ENCODE measurements at regions not wholly inside any gene's neighbourhood (a gene's known extent, or its start where the extent isn't known, plus 50 kb on each side); places are given as distances from the start of the nearest gene placed in this dataset.
A peak's percentile ranks its signal among the peaks of the same experiment; 100 is the strongest.

- no peak for TF ChIP-seq CTCF (IDR thresholded peaks at IDR 0.05; ENCODE audit: unreplicated experiment in 3 of 3)
- Mint-ChIP-seq H3K9me3 (peaks cover 4% of the 10 kb centered on the region), H3K36me3 (ENCODE audit: low read depth) (no peaks in the 10 kb centered on the region), H3K27ac (no peak overlapping the region), H3K4me3 (no peak overlapping the region), H3K27me3 (ENCODE audit: low read depth) (no peaks in the 10 kb centered on the region), H3K4me1 (no peaks in the 10 kb centered on the region)
Measured at GRCh38 chr3:105013657-105014056, 353.1 kb upstream of the ALCAM start.

DNA sequence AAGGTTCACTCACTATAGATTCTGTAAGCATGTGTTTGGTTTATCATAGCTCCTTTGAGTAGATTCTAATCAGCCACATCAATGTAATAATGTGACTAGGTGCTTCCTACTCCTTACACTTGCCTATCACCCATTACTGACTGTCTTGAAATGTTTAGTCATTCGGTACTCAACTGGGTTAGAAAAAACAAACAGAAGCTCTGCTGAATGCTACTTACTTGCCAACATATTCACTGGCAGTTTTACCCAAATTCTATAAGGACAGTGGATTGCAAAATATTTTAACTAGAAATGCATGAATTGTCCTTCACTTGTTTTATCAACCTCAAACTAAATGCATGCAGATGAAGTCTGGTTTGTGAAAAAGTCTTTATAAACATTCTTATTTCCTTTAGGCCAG, 352.1 kb upstream of the ALCAM start:
- no peaks in the 10 kb centered on the region for H3K9me3 Mint-ChIP-seq
- H3K27me3 Mint-ChIP-seq (ENCODE audit: low read depth): no peaks in the 10 kb centered on the region
- no peak overlapping the region for H3K27ac Mint-ChIP-seq
- H3K36me3 Mint-ChIP-seq (ENCODE audit: low read depth): no peaks in the 10 kb centered on the region
- no peak for TF ChIP-seq CTCF (IDR thresholded peaks at IDR 0.05; ENCODE audit: unreplicated experiment in 3 of 3)
- H3K4me3 Mint-ChIP-seq: no peak overlapping the region
- H3K4me1 Mint-ChIP-seq: no peaks in the 10 kb centered on the region

- H3K4me3 Mint-ChIP-seq: no peak overlapping the region
- no peaks in the 10 kb centered on the region for H3K4me1 Mint-ChIP-seq
- H3K27ac Mint-ChIP-seq: no peak overlapping the region
- no peaks in the 10 kb centered on the region for H3K36me3 Mint-ChIP-seq (ENCODE audit: low read depth)
- H3K27me3 Mint-ChIP-seq (ENCODE audit: low read depth): no peaks in the 10 kb centered on the region
- no peak for TF ChIP-seq CTCF (IDR thresholded peaks at IDR 0.05; ENCODE audit: unreplicated experiment in 3 of 3)
- H3K9me3 Mint-ChIP-seq: no peaks in the 10 kb centered on the region
Measured at GRCh38 chr3:105022813-105023212, 343.9 kb upstream of the ALCAM start.

- TF ChIP-seq CTCF (IDR thresholded peaks at IDR 0.05; ENCODE audit: unreplicated experiment in 3 of 3): no peak
- no peaks in the 10 kb centered on the region for H3K27me3 Mint-ChIP-seq (ENCODE audit: low read depth)
- H3K36me3 Mint-ChIP-seq (ENCODE audit: low read depth): no peaks in the 10 kb centered on the region
- H3K4me3 Mint-ChIP-seq: no peak overlapping the region
- no peaks in the 10 kb centered on the region for H3K4me1 Mint-ChIP-seq
- no peak overlapping the region for H3K27ac Mint-ChIP-seq
- no peaks in the 10 kb centered on the region for H3K9me3 Mint-ChIP-seq
Measured at GRCh38 chr3:105030211-105030610, 336.5 kb upstream of the ALCAM start.

DNA sequence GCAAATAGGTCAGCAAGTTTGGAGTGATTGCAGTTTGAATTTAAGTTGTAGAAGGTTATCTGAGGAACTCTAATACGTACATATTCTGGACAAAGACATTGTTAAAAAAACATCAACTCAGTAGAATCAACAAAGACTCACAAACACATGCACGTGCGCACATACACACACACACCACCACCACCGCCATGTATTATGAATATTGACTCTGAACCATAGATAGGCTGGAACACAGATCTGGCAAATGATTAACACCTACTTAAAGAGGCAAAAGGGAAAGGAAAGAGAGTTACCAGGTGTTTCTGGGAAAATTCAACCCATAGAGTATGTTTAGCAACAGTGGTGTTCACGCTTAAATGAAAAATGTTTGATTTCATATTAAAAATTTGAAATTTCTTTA, 334.2 kb upstream of the ALCAM start:
- no peak for TF ChIP-seq CTCF (IDR thresholded peaks at IDR 0.05; ENCODE audit: unreplicated experiment in 3 of 3)
- Mint-ChIP-seq H3K4me1 (no peaks in the 10 kb centered on the region), H3K27ac (peak overlapping the region in 1 of 3 experiments; percentile 5), H3K9me3 (no peaks in the 10 kb centered on the region), H3K27me3 (ENCODE audit: low read depth) (no peaks in the 10 kb centered on the region), H3K36me3 (ENCODE audit: low read depth) (no peaks in the 10 kb centered on the region), H3K4me3 (no peak overlapping the region)

GRCh38 chr3:105033081-105033480, 333.6 kb upstream of the ALCAM start:
- no peaks in the 10 kb centered on the region for H3K36me3 Mint-ChIP-seq (ENCODE audit: low read depth)
- no peak overlapping the region for H3K27ac Mint-ChIP-seq
- no peaks in the 10 kb centered on the region for H3K9me3 Mint-ChIP-seq
- no peaks in the 10 kb centered on the region for H3K27me3 Mint-ChIP-seq (ENCODE audit: low read depth)
- no peak overlapping the region for H3K4me3 Mint-ChIP-seq
- H3K4me1 Mint-ChIP-seq: no peaks in the 10 kb centered on the region
- no peak for TF ChIP-seq CTCF (IDR thresholded peaks at IDR 0.05; ENCODE audit: unreplicated experiment in 3 of 3)
